ENCODE measurements at regions not wholly inside any gene's neighbourhood (a gene's known extent, or its start where the extent isn't known, plus 50 kb on each side); places are given as distances from the start of the nearest gene placed in this dataset.

DNA sequence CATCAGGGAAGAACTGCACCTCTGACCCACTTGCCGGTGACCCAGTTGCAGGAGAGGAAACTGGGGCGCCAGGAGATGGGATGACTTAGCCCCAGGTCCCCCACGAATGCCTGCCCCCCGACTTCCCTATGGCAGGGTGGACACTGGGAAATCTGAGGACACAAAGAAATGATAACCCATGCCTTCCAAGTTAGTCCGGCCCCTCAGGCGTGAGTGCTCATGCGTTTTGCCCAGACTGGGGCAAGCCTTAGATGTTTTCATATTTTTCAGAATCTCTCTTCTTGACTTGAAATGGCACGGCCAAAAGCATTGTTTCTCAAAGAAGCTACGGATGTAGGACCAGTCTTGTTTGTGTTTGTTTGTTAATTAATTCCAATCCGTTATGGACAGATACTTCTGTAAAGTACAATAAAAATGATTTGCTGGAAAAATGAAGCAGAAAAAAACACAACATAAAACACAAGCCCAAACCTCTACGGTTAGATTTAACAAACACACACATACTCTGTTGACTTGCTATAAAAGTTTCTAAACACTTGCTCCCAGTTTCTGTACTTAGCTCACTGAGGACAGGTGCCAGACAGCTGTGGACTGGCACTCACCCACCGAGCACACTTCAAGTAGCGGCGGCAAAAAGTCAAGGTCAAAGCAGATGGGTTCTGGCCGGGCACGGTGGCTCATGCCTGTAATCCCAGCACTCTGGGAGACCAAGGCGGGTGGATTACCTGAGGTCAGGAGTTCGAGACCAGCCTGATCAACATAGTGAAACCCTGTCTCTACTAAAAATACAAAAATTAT, 341.5 kb downstream of the BCOR start:
- DNase-seq: no peak

DNA sequence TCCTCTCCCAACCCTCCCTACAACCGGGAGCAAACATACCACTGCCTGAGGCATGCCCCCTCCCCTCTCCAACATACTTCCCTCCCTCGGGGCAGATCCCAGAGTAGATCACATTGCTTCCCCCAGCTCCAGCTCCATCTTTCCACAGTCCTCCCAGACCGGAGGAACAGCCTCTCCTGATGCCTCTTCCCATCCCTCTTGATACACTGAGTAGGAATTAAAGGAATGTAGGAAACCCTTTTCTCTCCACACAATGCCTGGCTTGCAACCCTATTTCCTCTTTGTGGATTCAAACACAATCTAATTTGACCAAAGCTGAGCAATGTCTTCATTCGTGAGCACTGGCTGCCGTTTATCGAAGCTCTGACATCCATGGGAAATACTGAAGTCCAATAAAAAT, 339.8 kb downstream of the BCOR start:
- DNase-seq: no peak

DNA sequence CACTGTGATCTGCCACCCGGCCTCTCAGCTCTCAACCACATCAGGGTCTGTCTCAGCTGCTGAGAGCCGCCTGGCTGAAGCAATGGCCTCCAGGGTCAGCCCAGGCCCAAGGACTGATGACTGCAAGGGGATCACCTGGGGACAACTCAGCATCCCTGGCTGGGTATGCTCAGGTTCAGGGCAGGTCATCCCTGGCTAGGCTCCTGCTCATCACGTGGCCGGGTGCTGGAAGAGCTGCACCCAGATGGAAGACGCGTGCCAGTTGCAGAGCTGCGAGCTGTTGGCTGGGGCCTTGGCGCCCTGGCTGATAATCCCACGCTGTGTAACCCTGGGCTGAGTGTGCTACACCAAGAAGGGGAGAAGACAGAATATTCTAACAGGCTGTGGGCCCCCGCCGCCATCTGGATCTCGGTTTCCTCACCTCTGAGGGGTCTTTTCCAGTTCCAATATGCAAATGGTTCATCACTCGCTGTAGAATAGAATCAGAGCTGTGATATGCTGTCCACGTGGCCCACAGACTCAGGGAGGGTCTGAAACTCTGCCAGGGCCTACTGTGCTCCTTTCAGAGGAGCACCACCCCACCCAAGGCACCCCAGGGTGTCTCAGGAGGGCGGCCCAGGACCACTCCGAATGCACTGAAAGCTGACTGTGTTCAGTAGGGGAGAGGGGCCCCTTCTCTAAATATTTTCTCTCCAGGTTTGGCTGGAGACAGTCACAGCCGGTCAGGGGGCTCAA, 338.8 kb downstream of the BCOR start:
- DNase-seq: peak; percentile 17

DNA sequence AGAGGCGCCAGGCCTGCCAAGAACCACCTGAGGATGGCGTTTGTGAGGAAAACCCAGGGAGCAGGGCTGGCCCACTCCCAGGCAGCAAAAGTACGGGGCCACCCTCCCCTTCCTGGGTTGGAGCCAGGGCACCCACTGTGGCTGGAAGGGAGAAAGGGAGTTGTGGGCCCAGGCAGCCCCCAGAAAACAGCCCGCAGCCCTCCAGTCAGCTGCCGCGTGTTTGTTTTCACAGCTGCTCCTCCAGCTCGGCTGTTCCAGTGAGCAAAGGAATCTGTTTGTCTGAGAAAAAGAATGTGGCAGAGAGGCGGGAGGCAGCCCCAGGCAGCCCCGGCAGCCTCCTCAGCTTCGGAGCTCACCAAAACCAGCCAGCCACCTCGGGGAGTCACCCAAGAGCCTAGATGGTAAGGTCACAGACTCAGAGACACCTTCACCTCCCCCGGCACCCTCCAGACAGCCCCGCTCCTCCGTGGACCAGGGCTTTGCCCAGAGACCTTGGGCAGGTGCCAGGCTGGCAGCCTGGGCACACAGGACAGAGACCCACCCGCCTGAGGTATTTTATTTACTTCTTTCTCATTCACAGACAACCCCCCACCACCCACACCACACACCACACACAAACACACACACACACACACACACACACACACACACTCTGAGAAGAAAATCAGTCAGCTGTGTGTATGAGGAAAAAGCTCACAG, 338.1 kb downstream of the BCOR start:
- DNase-seq: peak; percentile 65

DNA sequence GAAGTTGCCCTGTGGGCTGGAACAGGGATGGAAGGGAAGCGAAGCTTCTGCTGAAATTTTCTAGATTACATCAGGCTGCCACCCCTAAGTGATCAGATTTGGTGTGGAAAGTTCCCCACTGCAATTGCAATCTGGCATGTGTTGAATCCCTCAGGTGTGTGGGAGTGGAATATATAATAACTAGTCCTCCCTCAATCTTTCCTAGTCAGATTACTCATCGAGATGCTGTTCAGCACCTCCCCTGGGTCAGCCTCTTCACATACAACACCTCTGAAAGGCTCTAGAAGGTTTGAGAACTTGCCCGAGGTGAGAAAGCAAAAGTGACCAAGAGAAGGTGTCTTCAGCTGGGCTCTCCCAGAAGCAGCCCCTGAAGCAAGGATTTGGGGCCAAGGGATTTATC, 336.8 kb downstream of the BCOR start:
- DNase-seq: no peak

DNA sequence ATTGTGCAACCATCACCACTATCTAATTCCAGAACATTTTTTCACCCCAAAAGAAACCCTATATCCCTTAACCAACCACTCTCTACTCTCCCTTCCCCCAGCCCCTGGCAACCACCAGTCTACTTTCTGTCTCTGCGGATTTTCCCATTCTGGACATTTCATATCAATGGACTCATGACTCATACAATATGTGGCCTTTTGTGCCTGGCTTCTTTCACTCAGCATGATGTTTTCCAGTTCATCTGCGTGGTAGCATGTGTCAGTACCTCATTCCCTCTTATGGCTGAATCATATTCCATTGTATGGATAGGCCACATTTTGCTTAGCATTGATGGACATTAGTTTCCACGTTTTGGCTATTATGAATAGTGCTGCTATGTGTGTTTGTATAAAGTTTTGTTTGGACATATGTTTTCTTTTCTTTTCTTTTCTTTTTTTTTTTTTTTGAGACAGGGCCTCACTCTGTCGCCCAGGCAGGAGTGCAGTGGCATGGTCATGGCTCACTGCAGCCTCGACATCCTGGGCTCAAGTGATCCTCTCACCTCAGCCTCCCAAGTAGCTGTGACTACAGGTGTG, 335.4 kb downstream of the BCOR start:
- DNase-seq: peak; percentile 54

DNA sequence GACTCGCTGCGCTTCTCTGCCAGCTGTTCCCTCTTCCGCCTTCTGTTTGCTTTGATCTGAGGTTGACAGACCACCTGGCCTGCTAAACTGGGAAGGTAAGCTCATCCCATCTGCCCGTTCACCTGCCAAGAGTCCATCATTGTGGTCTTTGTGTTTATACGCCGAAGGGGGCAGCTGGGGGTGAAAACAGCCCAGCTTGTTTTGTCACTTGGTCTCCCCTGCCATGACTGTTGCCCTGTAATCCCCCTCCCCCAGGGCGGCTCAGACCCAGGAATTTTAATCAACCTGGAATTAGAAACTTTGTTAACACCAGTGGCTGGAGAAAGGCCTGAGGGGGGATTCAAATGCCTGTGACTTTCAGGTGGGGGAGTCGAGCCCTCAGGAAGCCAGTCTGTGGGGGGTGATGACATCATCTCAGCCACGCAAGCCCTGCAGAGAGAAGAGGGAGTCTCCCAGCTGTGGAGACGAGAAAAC, 333.3 kb downstream of the BCOR start:
- peak; percentile 89 for DNase-seq

DNA sequence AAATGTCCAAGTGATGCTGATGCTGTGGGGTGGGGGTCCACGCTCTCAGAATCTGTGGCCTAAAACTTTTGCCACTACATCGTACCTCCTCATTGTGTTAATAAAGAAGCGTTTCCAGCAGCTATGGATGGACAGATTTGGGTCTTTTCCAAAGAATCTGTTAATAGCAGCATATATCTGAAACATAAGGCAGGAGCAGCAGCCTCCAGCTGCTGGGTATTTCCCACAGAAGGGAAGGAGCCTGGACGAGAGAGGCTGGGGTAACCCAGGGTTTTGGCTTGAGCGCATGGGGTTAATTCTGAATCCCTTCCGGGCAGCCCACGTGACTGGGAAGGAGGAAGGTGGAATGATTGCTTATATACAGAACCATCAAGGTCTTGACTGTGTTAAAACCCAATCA, 332.4 kb downstream of the BCOR start:
- DNase-seq: no peak

DNA sequence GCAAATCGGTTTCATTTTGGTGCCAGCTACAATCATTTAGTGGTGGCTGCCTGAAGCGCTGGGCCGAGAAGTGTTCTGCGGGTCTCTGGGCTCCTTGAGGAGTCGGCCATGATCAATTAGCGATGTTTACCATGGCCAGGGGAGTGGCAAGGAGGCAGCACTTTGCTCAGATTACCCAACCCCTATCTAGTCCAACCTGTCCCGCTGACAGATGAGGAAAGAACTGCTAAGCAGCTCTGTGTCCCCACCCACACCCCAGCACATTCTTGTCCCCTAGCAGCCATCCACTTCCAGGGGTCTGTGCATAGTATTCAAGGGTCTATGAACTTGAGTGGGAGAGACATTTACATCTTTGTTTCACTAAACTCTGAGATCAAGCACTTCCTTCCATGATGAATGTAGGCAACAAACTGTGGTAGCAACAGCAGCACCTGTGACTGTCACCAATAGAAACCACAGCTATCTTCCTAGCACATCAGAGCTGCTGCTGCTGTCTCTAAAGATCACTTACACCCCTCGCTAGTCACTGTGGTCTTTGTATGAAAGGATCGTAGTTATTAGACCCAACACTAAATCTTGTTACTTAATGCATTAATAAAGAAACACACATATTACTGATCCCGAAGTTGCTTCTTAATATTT, 331.6 kb downstream of the BCOR start:
- DNase-seq: no peak

DNA sequence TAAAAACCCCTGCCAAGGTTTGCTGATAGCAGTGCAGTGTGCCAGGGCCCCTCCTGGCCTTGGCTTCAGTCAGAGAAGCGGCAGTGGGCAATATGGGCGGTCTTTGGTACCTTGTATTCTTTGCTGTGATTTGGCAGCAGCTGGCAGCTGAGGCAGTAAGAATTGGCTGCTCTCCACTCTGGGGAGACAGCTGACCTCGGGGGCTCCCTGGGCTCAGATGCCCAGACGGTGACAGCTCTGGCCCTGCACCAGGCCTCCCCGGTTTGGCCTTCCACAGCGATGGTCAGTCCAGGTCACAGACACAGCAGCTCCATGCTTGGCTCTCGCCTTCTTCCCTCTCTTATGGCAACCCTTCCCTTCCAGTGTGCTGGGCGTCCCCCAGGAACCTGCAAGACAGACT, 330.9 kb downstream of the BCOR start:
- DNase-seq: no peak

DNA sequence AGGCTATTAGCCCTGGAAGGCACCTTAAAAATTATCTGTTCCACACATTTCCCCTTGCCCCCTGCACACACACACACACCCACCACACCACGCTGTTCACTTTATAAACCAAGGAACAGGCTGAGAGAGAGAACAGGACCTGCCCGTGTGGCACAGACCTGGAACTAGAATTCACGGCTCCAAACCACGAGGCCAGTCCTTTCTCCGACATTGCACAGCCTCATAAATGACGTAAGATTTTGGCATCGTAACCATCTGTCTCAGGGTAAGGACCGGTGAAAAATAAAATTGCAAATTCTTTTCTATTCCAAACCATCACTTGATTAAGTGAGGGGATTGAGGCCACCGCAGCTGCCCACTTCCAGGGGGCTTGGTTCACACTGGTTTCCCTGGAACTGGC, 330.3 kb downstream of the BCOR start:
- no peak for DNase-seq

DNA sequence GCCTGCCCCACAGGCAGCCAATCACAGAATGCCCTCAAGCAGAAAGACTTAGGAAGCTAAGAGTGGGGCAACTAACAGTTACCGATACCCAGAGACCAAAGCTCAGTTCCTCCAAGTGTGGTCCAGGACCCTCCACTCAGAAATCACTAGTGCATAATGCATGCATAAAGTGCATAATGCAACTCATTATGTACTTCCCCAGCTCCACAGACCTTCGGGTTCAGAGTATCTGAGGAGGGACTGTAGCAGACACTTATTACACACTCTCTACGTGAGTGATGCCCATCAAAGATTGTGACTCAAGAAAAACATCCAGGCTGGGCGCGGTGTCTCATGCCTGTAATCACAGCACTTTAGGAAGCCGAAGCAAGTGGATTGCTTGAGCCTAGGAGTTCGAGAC, 328.0 kb downstream of the BCOR start:
- DNase-seq: no peak

DNA sequence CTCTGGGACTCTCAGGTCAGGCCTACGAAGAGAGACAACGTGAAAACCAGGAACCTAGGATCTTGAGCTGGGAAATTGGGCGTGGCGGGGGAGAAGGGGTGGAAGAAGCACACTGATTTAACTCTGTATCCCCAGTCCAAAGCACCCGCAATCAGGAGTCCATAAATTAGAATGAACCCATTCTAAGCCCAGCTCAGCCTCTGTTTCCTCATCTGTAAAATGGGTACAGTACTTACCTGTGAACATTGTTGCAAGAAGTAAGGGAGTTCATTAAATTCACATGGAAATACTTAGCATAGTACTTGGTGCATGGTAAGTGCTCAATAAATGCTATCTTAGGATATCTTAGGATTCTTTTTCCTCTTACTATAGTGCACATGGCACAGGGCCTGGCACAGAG, 326.7 kb downstream of the BCOR start:
- no peak for DNase-seq

DNA sequence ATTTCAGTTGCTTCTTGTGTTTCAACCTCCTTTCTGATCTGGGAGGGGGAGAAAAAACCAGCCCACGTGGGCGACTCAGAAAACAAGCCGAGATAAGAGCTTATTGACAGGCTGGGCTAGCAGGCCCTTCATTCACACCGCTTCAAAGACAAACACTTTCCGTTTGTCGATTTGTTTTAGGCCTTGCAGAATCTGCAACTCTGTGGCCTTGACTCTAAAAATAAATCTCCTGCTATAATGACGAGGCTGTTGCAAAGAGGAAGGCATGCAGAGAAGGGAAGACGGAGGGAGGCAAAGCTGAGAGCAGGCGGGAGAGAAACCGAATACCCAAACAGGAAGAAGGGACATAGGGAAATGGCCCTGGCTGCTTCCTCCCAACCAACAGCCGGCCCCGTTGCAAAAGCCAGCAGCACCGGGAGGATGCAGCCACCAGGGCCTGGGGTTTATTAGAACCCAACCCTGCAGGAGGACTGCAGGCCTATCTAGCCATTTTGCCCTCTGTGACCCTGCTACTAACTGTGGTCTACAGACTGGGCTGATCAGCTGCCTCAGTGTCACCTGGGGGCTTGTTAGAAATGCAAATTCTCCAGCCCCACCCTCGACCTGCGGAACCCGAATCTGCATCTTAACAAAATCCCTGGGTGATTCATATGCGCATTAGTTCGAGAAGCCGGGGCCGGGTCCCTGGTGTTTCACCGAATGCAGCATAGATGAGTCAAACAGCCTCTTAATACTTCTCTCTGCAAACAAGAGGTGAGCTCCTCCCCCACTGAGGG, 325.5 kb downstream of the BCOR start:
- DNase-seq: peak; percentile 77

DNA sequence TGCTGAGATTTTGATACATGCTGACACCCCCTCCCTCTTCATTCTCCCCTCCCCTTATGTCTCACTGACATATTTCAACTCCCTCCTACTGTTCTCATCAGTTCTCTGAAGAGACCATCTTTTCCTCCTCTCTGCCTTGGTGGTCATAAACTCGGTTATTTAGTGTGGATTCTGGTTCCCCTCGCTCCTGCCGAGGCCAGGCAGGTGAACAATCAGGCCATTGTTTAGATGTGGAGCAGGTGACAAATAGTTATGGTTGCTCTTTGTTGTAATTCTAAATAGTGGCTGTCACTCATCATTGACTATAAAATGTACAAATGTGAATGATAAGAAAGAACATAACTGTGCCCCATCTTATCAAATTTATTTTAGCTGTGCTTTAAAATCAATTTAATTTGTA, 324.6 kb downstream of the BCOR start:
- peak; percentile 30 for DNase-seq

DNA sequence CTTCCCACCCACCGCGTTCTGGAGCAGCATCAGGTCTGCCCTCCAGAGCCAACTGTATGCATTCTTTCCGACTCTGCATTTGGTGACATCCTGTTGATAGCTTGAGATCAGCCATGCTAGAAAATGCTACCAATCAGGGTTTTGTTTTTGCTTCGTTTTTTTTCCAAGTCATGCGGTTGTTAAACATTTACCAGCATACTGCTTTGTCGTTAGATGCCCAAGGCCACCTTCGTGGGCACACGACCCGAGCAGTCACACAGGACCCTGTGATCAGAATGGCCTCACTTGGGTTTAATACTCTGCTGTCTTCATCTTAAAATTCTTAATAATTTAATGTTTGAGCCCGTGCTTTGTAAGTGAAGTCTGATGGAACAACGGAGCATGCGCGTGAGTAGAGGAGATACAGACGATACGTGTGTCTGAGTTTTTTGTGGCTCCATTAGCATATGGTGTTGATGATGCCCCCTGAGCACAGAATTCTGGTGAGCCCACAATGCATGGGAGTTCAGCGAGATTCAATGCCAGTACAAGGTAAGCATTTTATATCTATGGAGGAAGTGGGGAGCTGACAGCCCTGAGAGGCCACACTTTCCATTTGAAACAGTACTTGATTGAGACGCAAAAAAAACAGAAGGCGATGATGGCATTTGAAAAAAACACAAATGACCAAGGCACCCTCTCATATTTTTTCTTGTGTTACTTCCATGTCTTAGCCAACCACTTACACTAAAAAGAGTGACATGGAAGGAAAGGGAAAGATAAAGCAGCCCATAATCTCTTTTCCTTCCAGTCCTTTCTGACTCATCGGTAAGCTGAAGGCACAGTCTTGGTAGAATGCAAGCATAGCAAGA, 323.6 kb downstream of the BCOR start:
- peak; percentile 83 for DNase-seq

DNA sequence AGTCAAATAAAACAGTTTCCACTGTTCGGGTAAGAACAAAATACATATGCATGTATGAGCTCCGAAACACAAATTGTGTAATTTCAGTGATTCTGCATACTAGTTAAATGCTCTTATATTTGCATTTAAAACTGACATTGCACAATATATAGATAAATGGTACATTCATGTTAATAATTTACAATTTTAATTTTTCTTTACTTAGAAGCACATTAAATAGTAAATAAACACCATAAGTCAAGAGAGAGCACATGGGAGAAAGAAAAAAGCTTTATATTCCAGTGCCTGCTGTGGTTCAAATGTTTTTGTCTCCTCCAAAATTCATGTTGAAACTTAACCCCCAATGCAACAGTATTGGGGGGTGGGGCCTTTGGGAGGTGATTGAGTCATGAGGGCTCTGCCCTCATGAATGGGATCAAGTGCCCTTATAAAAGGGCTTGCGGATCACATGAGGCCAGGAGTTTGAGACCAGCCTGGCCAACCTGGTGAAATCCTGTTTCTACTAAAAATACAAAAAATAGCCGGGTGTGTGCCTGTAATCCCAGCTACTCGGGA, 322.9 kb downstream of the BCOR start:
- peak; percentile 38 for DNase-seq

DNA sequence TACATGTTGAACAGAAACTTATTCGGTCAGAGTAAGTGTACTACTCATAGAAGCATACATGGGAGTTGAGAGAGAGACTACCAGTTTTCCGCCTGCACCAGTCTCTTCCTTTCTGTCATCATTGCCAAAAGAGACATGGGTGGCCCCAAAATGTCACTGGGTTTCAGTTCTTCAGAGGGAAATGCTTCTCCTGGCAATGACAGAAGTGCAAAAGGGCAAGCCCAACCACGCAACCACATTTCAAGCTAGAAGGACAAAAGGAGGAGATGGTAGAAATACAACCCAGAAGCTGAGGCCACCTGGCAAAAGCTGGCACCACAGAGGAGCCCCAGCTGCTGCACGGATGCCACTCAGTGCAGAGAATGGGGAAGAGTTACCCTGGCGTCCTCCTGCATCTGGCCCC, 320.1 kb downstream of the BCOR start:
- no peak for DNase-seq

DNA sequence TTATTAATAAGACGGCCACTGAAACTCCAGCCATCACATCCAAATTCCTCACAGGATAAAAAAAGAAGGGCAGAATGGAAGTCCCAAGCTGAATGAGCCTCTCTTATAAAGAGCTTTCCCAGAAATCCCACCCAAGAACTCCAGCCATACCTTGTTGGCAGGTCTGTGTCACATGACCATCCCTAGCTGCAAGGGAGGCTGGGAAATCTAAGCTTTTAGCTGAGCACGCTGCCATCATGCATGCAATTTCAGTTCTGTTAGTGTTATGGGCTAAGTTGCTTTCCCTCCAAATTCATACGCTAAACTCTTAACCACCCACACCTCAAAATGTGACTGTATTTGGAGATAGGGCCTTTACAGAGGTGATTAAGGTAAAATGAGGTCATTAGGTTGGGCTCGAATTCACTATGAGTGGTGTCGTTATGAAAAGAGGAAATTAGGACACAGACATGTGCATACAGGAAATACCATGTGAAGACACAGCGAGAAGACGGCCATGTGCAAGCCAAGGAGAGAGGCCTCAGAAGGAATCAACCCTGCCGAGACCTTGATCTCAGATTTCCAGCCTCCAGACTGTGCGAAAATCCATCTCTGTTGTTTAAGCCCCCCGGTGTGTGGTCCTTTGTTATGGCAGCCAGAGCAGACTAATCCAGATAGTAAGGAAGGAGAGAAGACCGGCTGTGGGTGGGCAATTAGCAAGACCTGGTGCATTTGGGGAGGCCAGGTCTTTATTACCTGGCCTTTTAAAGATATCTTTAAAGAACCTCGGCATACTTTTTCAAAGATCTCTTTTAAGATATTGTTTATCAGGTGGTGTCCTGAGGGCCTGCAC, 317.6 kb downstream of the BCOR start:
- DNase-seq: no peak

DNA sequence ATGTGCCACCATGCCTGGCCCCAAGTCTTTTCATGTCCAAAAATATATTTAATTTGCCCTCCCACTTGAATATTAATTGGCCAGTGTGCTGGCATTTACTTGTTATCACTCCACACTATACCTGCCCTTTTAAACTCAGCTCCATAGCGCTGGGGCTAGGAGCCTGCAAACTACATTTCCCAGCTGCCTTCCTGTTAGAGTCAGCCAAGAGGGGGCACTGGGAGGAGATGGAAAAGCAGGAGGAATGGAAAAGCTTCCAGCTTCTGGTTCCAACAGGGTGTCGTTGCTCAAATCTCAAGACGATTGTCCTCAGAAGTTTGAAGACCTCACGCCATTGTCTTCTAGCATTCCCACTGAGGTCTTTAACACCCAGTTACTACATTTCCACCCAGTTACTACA, 315.5 kb downstream of the BCOR start:
- DNase-seq: no peak
